Liver (tissue), 3 donors: ENCODE measurements at regions not wholly inside any gene's neighbourhood (a gene's known extent, or its start where the extent isn't known, plus 50 kb on each side); places are given as distances from the start of the nearest gene placed in this dataset.

ENCODE experiments used
- ATF3 ChIP-seq: IDR thresholded peaks from 2 replicates; pipeline ENCODE4 v1.6.1; 2016; ENCODE audit warnings: antibody characterized with exemption
- CTCF ChIP-seq: fragments of 150-350 bp; IDR thresholded peaks from 2 replicates; pipeline ENCODE4 v1.5.1; 2017; ENCODE audit warnings: improper control_type of control experiment, low read depth, low read length; ENCODE audit not compliant: missing input control
- GABPA ChIP-seq, 2 donors: IDR thresholded peaks in 1 of 2; conservative IDR thresholded peaks in 1 of 2; 2 replicates each; pipeline ENCODE4 v1.6.1; 2016; ENCODE audit warnings: antibody characterized with exemption in 2 of 2, mild to moderate bottlenecking in 1 of 2, moderate library complexity in 1 of 2
- HNF4A ChIP-seq, 2 donors: conservative IDR thresholded peaks; 2 replicates each; pipeline ENCODE4 v1.6.1; 2016; ENCODE audit warnings: antibody characterized with exemption in 2 of 2, mild to moderate bottlenecking in 2 of 2
- JUND ChIP-seq, 2 donors: IDR thresholded peaks; 2 replicates each; pipeline ENCODE4 v1.6.1; 2016; ENCODE audit warnings: antibody characterized with exemption in 2 of 2
- MAX ChIP-seq: IDR thresholded peaks from 2 replicates; pipeline ENCODE4 v1.6.1; 2016; ENCODE audit warnings: antibody characterized with exemption
- TAF1 ChIP-seq: conservative IDR thresholded peaks from 2 replicates; pipeline ENCODE4 v1.6.1; 2016; ENCODE audit warnings: antibody characterized with exemption, mild to moderate bottlenecking
- donor health status: healthy.
- donor health status: healthy.

- TF ChIP-seq CTCF (no peak), MAX (no peak), ATF3 (no peak), TAF1 (no peak), JUND (IDR thresholded peaks at IDR 0.05) (no peak), HNF4A (conservative IDR thresholded peaks at IDR 0.05) (no peak), GABPA (IDR thresholded peaks at IDR 0.05 in 1 of 2, conservative IDR thresholded peaks at IDR 0.05 in 1 of 2) (no peak)
Measured at GRCh38 chr1:218779341-218780100, 394.2 kb upstream of the LYPLAL1 start.
